ENCODE measurements at regions not wholly inside any gene's neighbourhood (a gene's known extent, or its start where the extent isn't known, plus 50 kb on each side); places are given as distances from the start of the nearest gene placed in this dataset.

DNA sequence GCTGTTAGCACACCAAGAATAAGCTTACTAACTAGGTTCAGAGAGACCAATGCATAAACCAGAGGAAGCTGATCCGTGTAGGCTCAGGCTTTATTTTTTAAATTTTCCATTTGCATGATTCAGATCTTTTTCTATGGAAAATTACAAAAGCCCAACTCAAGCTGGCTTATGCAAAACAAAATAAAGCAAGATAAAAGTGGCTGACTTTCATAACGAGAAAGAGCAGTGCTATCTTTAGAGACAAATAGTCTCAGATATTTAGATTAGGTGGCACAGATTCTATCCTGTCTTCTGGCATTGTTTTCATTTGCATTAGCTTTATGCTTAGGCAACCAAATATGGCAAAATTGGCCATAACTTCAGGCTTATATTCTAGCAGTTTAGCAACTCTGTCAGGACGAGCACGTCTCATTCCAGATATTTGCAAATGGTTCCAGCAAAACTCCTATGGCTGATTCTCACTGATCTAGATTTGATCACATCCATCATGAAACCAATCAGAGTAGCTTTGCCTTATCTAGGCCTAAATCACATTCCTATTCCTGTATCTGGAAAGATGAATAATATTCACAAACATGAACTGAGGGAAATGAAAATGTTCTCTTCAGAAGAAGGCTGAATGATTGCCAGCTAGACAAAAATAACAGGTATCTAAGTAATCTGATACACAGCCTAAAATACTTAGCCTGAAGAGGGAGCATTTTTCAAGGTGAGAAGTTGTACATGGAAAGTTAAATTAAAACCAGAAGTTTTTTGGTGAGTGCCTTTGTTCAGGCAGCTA is 216.4 kb upstream of the DPPA4 start:
- Histone ChIP-seq H2AFZ (no peak overlapping the region), H3K4me1 (ENCODE audit: insufficient read depth) (no peaks in the 10 kb centered on the region), H4K20me1 (ENCODE audit: insufficient read depth, poor library complexity, severe bottlenecking) (no peaks in the 10 kb centered on the region), H3K36me3 (replicated peaks; ENCODE audit: insufficient read depth, low read depth) (no peaks in the 10 kb centered on the region), H3K4me3 (no peak overlapping the region), H3K9me3 (ENCODE audit: low read depth) (no peaks in the 10 kb centered on the region), H3K79me2 (no peaks in the 10 kb centered on the region), H3K27me3 (no peaks in the 10 kb centered on the region), H3K4me2 (no peak overlapping the region), H3K27ac (no peak overlapping the region), H3K9me2 (replicated peaks; ENCODE audit: insufficient read depth) (no peaks in the 10 kb centered on the region)
- 61% methylated on average over 4 of the region's 4 CpGs for WGBS (ENCODE audit: low lambda C conversion rate, missing lambda C conversion rate)
- no peak for TF ChIP-seq EZH2phosphoT487 (IDR thresholded peaks at IDR 0.05; ENCODE audit: low read depth, severe bottlenecking, unreplicated experiment)
- TF ChIP-seq, protein P1, sequence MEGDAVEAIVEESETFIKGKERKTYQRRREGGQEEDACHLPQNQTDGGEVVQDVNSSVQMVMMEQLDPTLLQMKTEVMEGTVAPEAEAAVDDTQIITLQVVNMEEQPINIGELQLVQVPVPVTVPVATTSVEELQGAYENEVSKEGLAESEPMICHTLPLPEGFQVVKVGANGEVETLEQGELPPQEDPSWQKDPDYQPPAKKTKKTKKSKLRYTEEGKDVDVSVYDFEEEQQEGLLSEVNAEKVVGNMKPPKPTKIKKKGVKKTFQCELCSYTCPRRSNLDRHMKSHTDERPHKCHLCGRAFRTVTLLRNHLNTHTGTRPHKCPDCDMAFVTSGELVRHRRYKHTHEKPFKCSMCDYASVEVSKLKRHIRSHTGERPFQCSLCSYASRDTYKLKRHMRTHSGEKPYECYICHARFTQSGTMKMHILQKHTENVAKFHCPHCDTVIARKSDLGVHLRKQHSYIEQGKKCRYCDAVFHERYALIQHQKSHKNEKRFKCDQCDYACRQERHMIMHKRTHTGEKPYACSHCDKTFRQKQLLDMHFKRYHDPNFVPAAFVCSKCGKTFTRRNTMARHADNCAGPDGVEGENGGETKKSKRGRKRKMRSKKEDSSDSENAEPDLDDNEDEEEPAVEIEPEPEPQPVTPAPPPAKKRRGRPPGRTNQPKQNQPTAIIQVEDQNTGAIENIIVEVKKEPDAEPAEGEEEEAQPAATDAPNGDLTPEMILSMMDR (IDR thresholded peaks at IDR 0.05; ENCODE audit: poor library complexity) = peak; percentile 24
- TF ChIP-seq EZH2 (IDR thresholded peaks at IDR 0.05; ENCODE audit: borderline replicate concordance) = no peak
- no peak for DNase-seq (ENCODE audit: low spot score)

DNA sequence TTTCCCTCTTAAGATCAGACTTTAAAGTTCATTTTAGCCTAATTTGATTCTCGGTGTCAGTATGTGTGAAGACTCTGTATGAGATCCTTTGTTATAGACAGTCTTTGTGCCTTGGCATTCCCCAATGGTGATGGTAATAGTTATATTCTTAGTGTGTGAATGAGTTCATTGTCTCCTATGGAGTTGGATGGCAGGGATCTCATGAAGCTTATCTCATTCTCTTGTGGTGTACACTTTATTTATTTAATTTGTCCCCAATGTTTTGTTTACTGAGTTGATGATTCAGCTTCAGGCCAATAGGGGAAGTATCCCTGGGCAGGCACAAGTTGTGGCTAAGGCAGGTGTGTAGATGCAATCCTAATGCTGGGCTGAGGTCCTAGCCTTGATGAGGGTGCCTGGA is 222.0 kb upstream of the DPPA4 start:
- WGBS (ENCODE audit: low lambda C conversion rate, missing lambda C conversion rate) = 100% methylated on average over 1 of the region's 1 CpG
- no peaks in the 10 kb centered on the region for H4K20me1 ChIP-seq (ENCODE audit: insufficient read depth, poor library complexity, severe bottlenecking)
- no peak for DNase-seq (ENCODE audit: low spot score)
- no peaks in the 10 kb centered on the region for H3K4me1 ChIP-seq (ENCODE audit: insufficient read depth)
- H3K27ac ChIP-seq = no peak overlapping the region
- no peak overlapping the region for H2AFZ ChIP-seq
- no peaks in the 10 kb centered on the region for H3K9me2 ChIP-seq (replicated peaks; ENCODE audit: insufficient read depth)
- TF ChIP-seq, protein P1 (IDR thresholded peaks at IDR 0.05; ENCODE audit: poor library complexity) = no peak
- no peak overlapping the region for H3K4me2 ChIP-seq
- no peaks in the 10 kb centered on the region for H3K36me3 ChIP-seq (replicated peaks; ENCODE audit: insufficient read depth, low read depth)
- H3K79me2 ChIP-seq = no peaks in the 10 kb centered on the region
- H3K4me3 ChIP-seq = no peak overlapping the region
- H3K27me3 ChIP-seq = no peaks in the 10 kb centered on the region
- no peaks in the 10 kb centered on the region for H3K9me3 ChIP-seq (ENCODE audit: low read depth)

DNA sequence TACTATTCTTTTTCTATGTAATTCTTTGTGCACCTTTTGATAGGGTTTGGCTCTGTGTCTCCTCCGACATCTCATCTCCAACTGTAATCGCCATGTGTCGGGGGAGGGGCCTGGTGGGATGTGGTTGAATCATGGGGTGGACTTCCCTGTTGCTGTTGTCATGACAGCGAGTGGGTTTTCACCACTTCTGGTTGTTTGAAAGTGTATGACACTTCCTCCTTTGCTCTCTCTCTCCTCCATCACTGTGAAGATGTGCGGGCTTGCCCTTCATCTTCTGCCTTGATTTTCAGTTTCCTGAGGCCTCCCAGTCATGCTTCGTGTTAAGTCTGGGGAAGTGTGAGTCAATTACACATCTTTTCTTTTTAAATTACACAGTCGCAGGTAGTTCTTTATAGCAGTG is 225.8 kb upstream of the DPPA4 start:
- Histone ChIP-seq H3K79me2 (no peaks in the 10 kb centered on the region), H3K4me2 (no peak overlapping the region), H3K27ac (no peak overlapping the region), H4K20me1 (ENCODE audit: insufficient read depth, poor library complexity, severe bottlenecking) (no peaks in the 10 kb centered on the region), H2AFZ (no peak overlapping the region), H3K27me3 (no peaks in the 10 kb centered on the region), H3K36me3 (replicated peaks; ENCODE audit: insufficient read depth, low read depth) (no peaks in the 10 kb centered on the region), H3K4me1 (ENCODE audit: insufficient read depth) (no peaks in the 10 kb centered on the region), H3K4me3 (no peak overlapping the region), H3K9me2 (replicated peaks; ENCODE audit: insufficient read depth) (no peaks in the 10 kb centered on the region), H3K9me3 (ENCODE audit: low read depth) (no peaks in the 10 kb centered on the region)
- 91% methylated on average over 7 of the region's 7 CpGs for WGBS (ENCODE audit: low lambda C conversion rate, missing lambda C conversion rate)
- DNase-seq (ENCODE audit: low spot score) = no peak
- TF ChIP-seq EZH2 (IDR thresholded peaks at IDR 0.05; ENCODE audit: borderline replicate concordance) (no peak), EZH2phosphoT487 (IDR thresholded peaks at IDR 0.05; ENCODE audit: low read depth, severe bottlenecking, unreplicated experiment) (no peak)
- TF ChIP-seq, protein P1 (IDR thresholded peaks at IDR 0.05; ENCODE audit: poor library complexity) = no peak
